DOHH2 (cell line): ENCODE measurements at regions not wholly inside any gene's neighbourhood (a gene's known extent, or its start where the extent isn't known, plus 50 kb on each side); places are given as distances from the start of the nearest gene placed in this dataset.
"Not testable (repeated sequence)": the region's sequence is repeated elsewhere in the genome, so short reads cannot be mapped to it uniquely, and the experiment has no call there.

Experiments used
- CTCF ChIP-seq: fragments of 200-600 bp; sonication (generic); IDR thresholded peaks from one replicate; pipeline ENCODE4 v1.5.1; 2014; ENCODE audit warnings: antibody characterized with exemption, mild to moderate bottlenecking, low read depth, low read length; ENCODE audit not compliant: poor library complexity, severe bottlenecking
- EZH2phosphoT487 ChIP-seq: fragments of 200-600 bp; sonication (generic); IDR thresholded peaks from 2 replicates; pipeline ENCODE4 v1.6.1; 2017; ENCODE audit warnings: borderline replicate concordance, mild to moderate bottlenecking, antibody characterized with exemption, low read length, moderate library complexity, mixed read lengths

- not testable (repeated sequence) for TF ChIP-seq EZH2phosphoT487, CTCF
Measured at GRCh38 chr1:147404344-147404743, 137.0 kb upstream of the BCL9 start.
